GM23248 (cell line): ENCODE measurements at regions not wholly inside any gene's neighbourhood (a gene's known extent, or its start where the extent isn't known, plus 50 kb on each side); places are given as distances from the start of the nearest gene placed in this dataset.

ENCODE experiments used
- DNase-seq: peaks from one replicate; pipeline ENCODE4 v3.0.0-alpha.2; 2015
- H2AFZ ChIP-seq: fragments of 200-600 bp; sonication (generic); 2 replicates; pipeline ENCODE4 v1.6.1; 2016; ENCODE audit warnings: antibody characterized with exemption
- H3F3A ChIP-seq: fragments of 200-600 bp; sonication (generic); 2 replicates; pipeline ENCODE4 v1.6.1; 2016; ENCODE audit warnings: mild to moderate bottlenecking, antibody characterized with exemption, mixed run types; ENCODE audit not compliant: insufficient read depth
- H3K27ac ChIP-seq: fragments of 200-600 bp; sonication (generic); 2 replicates; pipeline ENCODE4 v1.5.1; 2016; ENCODE audit warnings: mild to moderate bottlenecking
- H3K27me3 ChIP-seq: fragments of 200-600 bp; sonication (generic); replicated peaks from 2 replicates; pipeline ENCODE4 v1.6.1; 2016; ENCODE audit warnings: mild to moderate bottlenecking; ENCODE audit not compliant: insufficient read depth
- H3K36me3 ChIP-seq: fragments of 200-600 bp; sonication (generic); 2 replicates; pipeline ENCODE4 v1.6.1; 2016; ENCODE audit warnings: low read depth, mild to moderate bottlenecking
- H3K4me1 ChIP-seq: fragments of 200-600 bp; sonication (generic); 2 replicates; pipeline ENCODE4 v1.6.1; 2016; ENCODE audit warnings: mild to moderate bottlenecking; ENCODE audit not compliant: insufficient read depth
- H3K4me2 ChIP-seq: fragments of 200-600 bp; sonication (generic); one replicate; pipeline ENCODE4 v1.6.1; 2016; ENCODE audit warnings: mild to moderate bottlenecking; ENCODE audit not compliant: unreplicated experiment
- H3K4me3 ChIP-seq: fragments of 200-600 bp; sonication (generic); 2 replicates; pipeline ENCODE4 v1.5.1; 2016; ENCODE audit warnings: mild to moderate bottlenecking
- H3K79me2 ChIP-seq: fragments of 200-600 bp; sonication (generic); 2 replicates; pipeline ENCODE4 v1.6.1; 2016; ENCODE audit warnings: mild to moderate bottlenecking; ENCODE audit not compliant: insufficient read depth
- H3K9ac ChIP-seq: fragments of 200-600 bp; sonication (generic); 2 replicates; pipeline ENCODE4 v1.6.1; 2016; ENCODE audit warnings: mild to moderate bottlenecking
- H3K9me2 ChIP-seq: fragments of 200-600 bp; sonication (generic); 2 replicates; pipeline ENCODE4 v1.6.1; 2016; ENCODE audit warnings: mixed run types, mild to moderate bottlenecking, moderate library complexity; ENCODE audit not compliant: insufficient read depth
- H3K9me3 ChIP-seq: fragments of 200-600 bp; sonication (generic); one replicate; pipeline ENCODE4 v1.6.1; 2017; ENCODE audit warnings: low read depth
- H4K20me1 ChIP-seq: fragments of 200-600 bp; sonication (generic); 2 replicates; pipeline ENCODE4 v1.6.0; 2016; ENCODE audit not compliant: insufficient read depth
- EZH2 ChIP-seq: fragments of 200-600 bp; sonication (generic); IDR thresholded peaks from 2 replicates; pipeline ENCODE4 v1.6.1; 2018; ENCODE audit warnings: antibody characterized with exemption, mild to moderate bottlenecking; ENCODE audit not compliant: insufficient read depth, poor library complexity, severe bottlenecking
- EZH2phosphoT487 ChIP-seq: fragments of 200-600 bp; sonication (generic); IDR thresholded peaks from 2 replicates; pipeline ENCODE4 v1.6.1; 2018; ENCODE audit warnings: antibody characterized with exemption, moderate library complexity, mild to moderate bottlenecking, low read depth; ENCODE audit not compliant: insufficient read depth
- WGBS, 2 experiments: methylation state at CpG; one replicate each; pipeline ENCODE4 v1.1.6; 2015 to 2017; ENCODE audit warnings: low lambda C conversion rate in 2 of 2, low coverage in 1 of 2; ENCODE audit errors: missing lambda C conversion rate in 2 of 2; 5-methylcytosine and 5-hydroxymethylcytosine counted together
- in situ Hi-C: fragments of 300-500 bp; cut with MboI; formaldehyde crosslinking; loops from 2 replicates; pipeline ENCODE4 v1.15.0; 2020

DNA sequence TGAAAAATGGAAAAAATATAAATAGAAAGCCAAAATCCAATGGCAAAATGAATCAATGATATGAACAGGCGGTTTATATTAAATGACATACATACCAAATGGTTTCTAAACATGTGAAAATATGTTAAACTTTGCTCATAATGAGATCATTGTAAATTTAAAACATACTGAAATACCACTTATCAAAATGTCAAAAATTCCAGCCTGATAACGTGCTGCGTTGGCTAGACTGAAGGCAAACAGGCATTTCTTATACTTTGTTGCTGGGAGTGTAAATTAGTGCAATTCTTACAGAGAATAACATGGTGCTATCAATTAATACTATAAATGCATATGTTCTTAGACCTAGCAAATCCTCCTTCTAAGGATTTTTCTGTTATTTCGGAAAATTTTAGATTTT, 225.8 kb upstream of the FAM3C start:
- Histone ChIP-seq H3K4me1 (no peaks in the 10 kb centered on the region), H3K27ac (no peak overlapping the region), H4K20me1 (no peaks in the 10 kb centered on the region), H3K9ac (no peak overlapping the region), H3F3A (no peaks in the 10 kb centered on the region), H3K36me3 (no peaks in the 10 kb centered on the region), H3K4me2 (no peak overlapping the region), H3K9me3 (no peaks in the 10 kb centered on the region), H3K4me3 (no peak overlapping the region), H3K27me3 (no peaks in the 10 kb centered on the region), H3K9me2 (no peaks in the 10 kb centered on the region), H2AFZ (no peak overlapping the region), H3K79me2 (no peaks in the 10 kb centered on the region)
- in situ Hi-C loops: no loop called here
- DNase-seq: no peak
- 66 to 67% methylated on average over 4 of the region's 4 CpGs for WGBS, 2 experiments
- TF ChIP-seq EZH2phosphoT487 (no peak), EZH2 (no peak)

DNA sequence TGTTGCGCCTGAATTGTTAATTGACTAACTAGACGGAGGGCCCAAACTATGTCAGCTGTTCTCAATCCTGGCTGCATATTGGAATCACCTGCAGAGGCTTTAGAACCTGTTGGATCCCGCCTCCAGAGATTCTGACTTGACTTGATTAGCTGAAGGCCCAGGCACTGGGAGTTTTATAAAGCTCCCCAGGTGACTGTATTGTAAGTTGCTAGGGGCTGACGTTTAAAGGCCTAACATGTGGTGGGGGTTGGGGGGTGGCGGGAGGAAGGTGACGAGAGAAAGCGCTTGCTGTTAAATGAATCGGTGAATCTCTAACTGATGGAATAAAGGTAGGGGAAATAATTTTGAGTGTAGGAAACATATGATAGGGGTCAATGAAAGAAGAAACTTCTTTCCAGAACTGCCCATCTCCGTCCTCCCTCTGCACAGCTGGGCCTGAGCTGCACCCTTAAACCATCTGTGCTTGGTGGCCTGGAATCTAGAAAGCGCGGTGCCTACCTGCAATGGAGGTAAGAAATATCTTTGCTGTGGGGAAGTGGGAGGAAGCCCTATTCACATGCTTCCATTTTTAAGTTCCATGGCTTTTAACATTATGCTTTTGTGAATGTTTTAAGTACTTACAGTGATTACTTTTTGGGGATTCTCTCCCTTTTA, 225.0 kb upstream of the FAM3C start:
- in situ Hi-C loops: no loop called here
- Histone ChIP-seq H3K36me3 (no peaks in the 10 kb centered on the region), H3K79me2 (no peaks in the 10 kb centered on the region), H3K4me3 (no peak overlapping the region), H3K9ac (no peak overlapping the region), H2AFZ (no peak overlapping the region), H3F3A (no peaks in the 10 kb centered on the region), H3K4me1 (no peaks in the 10 kb centered on the region), H4K20me1 (no peaks in the 10 kb centered on the region), H3K9me3 (no peaks in the 10 kb centered on the region), H3K4me2 (no peak overlapping the region), H3K27me3 (no peaks in the 10 kb centered on the region), H3K27ac (no peak overlapping the region), H3K9me2 (no peaks in the 10 kb centered on the region)
- DNase-seq: no peak
- no peak for TF ChIP-seq EZH2phosphoT487
- TF ChIP-seq EZH2: no peak
- 75 to 80% methylated on average over 11 of the region's 11 CpGs for WGBS, 2 experiments

GRCh38 chr7:121620206-121620605, 224.1 kb upstream of the FAM3C start:
- 66 to 68% methylated on average over 3 of the region's 3 CpGs for WGBS, 2 experiments
- Histone ChIP-seq H3K27ac (no peak overlapping the region), H3K4me2 (no peak overlapping the region), H3K36me3 (no peaks in the 10 kb centered on the region), H3K79me2 (no peaks in the 10 kb centered on the region), H3K4me1 (no peaks in the 10 kb centered on the region), H3K9me3 (no peaks in the 10 kb centered on the region), H4K20me1 (no peaks in the 10 kb centered on the region), H2AFZ (no peak overlapping the region), H3K4me3 (no peak overlapping the region), H3K9ac (no peak overlapping the region), H3K27me3 (no peaks in the 10 kb centered on the region), H3K9me2 (no peaks in the 10 kb centered on the region), H3F3A (no peaks in the 10 kb centered on the region)
- no peak for DNase-seq
- no peak for TF ChIP-seq EZH2
- TF ChIP-seq EZH2phosphoT487: no peak
- in situ Hi-C loops: no loop called here

GRCh38 chr7:121618182-121618581, 222.1 kb upstream of the FAM3C start:
- no peaks in the 10 kb centered on the region for H3K4me1 ChIP-seq
- no peaks in the 10 kb centered on the region for H3K36me3 ChIP-seq
- H4K20me1 ChIP-seq: no peaks in the 10 kb centered on the region
- no peaks in the 10 kb centered on the region for H3K9me3 ChIP-seq
- no peaks in the 10 kb centered on the region for H3K79me2 ChIP-seq
- 37 to 46% methylated on average over 2 of the region's 2 CpGs for WGBS, 2 experiments
- H3K9ac ChIP-seq: no peak overlapping the region
- no peak overlapping the region for H3K4me2 ChIP-seq
- H3K9me2 ChIP-seq: no peaks in the 10 kb centered on the region
- no peak for DNase-seq
- no peaks in the 10 kb centered on the region for H3K27me3 ChIP-seq
- H2AFZ ChIP-seq: no peak overlapping the region
- in situ Hi-C loops: no loop called here
- H3K4me3 ChIP-seq: no peak overlapping the region
- no peak overlapping the region for H3K27ac ChIP-seq
- TF ChIP-seq EZH2: no peak
- no peak for TF ChIP-seq EZH2phosphoT487
- H3F3A ChIP-seq: no peaks in the 10 kb centered on the region

- WGBS, 2 experiments: 0 to 5% methylated on average over 1 of the region's 1 CpG
Observed at GRCh38 chr7:121610243-121610642, 214.1 kb upstream of the FAM3C start.

More at GRCh38 chr7:121610243-121610642, 214.1 kb upstream of the FAM3C start:
- Histone ChIP-seq H3K27ac (no peak overlapping the region), H3K9me2 (no peaks in the 10 kb centered on the region), H2AFZ (no peak overlapping the region), H3K27me3 (no peaks in the 10 kb centered on the region; the same call in 1 of the 2 replicates), H3K9me3 (no peaks in the 10 kb centered on the region), H3K79me2 (no peaks in the 10 kb centered on the region), H3K4me3 (no peak overlapping the region), H3K4me1 (no peaks in the 10 kb centered on the region), H4K20me1 (no peaks in the 10 kb centered on the region), H3K36me3 (no peaks in the 10 kb centered on the region), H3F3A (no peaks in the 10 kb centered on the region), H3K4me2 (no peak overlapping the region), H3K9ac (no peak overlapping the region)
- DNase-seq: no peak
- TF ChIP-seq EZH2phosphoT487: no peak
- TF ChIP-seq EZH2: no peak
- in situ Hi-C loops: no loop called here
